ENCODE measurements at regions not wholly inside any gene's neighbourhood (a gene's known extent, or its start where the extent isn't known, plus 50 kb on each side); places are given as distances from the start of the nearest gene placed in this dataset.
"Not testable (repeated sequence)": the region's sequence is repeated elsewhere in the genome, so short reads cannot be mapped to it uniquely, and the experiment has no call there.

- H4K91ac ChIP-seq (replicated peaks; ENCODE audit: insufficient read length, low read length); H2AK5ac ChIP-seq (ENCODE audit: low read depth, low read length); H2BK120ac ChIP-seq (replicated peaks; ENCODE audit: low read depth, low read length); FAIRE-seq; H3K27ac ChIP-seq (ENCODE audit: low read depth, low read length); H3K18ac ChIP-seq (ENCODE audit: extremely low read depth, low read length); H3K56ac ChIP-seq (replicated peaks; ENCODE audit: insufficient read length, low read depth, low read length); H3K36me3 ChIP-seq (ENCODE audit: control insufficient read depth in 2 of 4, insufficient read depth in 4 of 4, low read length in 3 of 4); H3K9me3 ChIP-seq (ENCODE audit: insufficient read depth in 2 of 2, low read depth in 1 of 2, low read length in 1 of 2); H3K79me1 ChIP-seq (ENCODE audit: low read depth, low read length); H2BK15ac ChIP-seq (ENCODE audit: low read length); H3K9ac ChIP-seq (replicated peaks in 1 of 4; ENCODE audit: extremely low read depth in 1 of 4, low read depth in 3 of 4, low read length in 3 of 4); H3K27me3 ChIP-seq (replicated peaks in 1 of 4; ENCODE audit: control insufficient read depth in 3 of 4, extremely low read depth in 1 of 4, insufficient read depth in 3 of 4, low read length in 3 of 4); H3K23me2 ChIP-seq (ENCODE audit: low read depth, low read length); H3K4me1 ChIP-seq (replicated peaks in 1 of 4; ENCODE audit: control insufficient read depth in 3 of 4, insufficient read depth in 4 of 4, low read length in 3 of 4); H2BK20ac ChIP-seq (ENCODE audit: low read length); DNase-seq (ENCODE audit: low read depth in 1 of 2, low spot score in 2 of 2); H4K5ac ChIP-seq (ENCODE audit: insufficient read length, low read depth, low read length); H2BK5ac ChIP-seq (ENCODE audit: low read depth, low read length); H3K4me2 ChIP-seq (ENCODE audit: insufficient read depth in 1 of 2, low read depth in 2 of 2, low read length in 2 of 2); CTCF ChIA-PET (ENCODE audit: partially characterized antibody); H3K23ac ChIP-seq (ENCODE audit: insufficient read length); H3K79me2 ChIP-seq (ENCODE audit: control insufficient read depth in 1 of 2, insufficient read depth in 2 of 2, low read length in 2 of 2); H3K4me3 ChIP-seq (ENCODE audit: extremely low read depth in 1 of 4, insufficient read depth in 2 of 4, low read depth in 3 of 4, low read length in 4 of 4); H2BK12ac ChIP-seq (ENCODE audit: low read depth, low read length); POLR2A ChIA-PET (ENCODE audit: partially characterized antibody); H4K20me1 ChIP-seq (replicated peaks in 1 of 2; ENCODE audit: control insufficient read depth in 1 of 2, insufficient read depth in 2 of 2, low read length in 2 of 2); H2AFZ ChIP-seq (ENCODE audit: low read length); H3K4ac ChIP-seq (replicated peaks; ENCODE audit: insufficient read length, low read depth, low read length); H4K8ac ChIP-seq (ENCODE audit: extremely low read depth, insufficient read depth, low read length); H3K14ac ChIP-seq (ENCODE audit: insufficient read length): not testable (repeated sequence)
- WGBS, 2 experiments (ENCODE audit: extremely low coverage in 1 of 2, insufficient coverage in 1 of 2, insufficient read length in 1 of 2, insufficient replicate concordance in 2 of 2, low coverage in 1 of 2, low lambda C conversion rate in 2 of 2, missing lambda C conversion rate in 1 of 2) = 82% methylated on average over 5 of the region's 5 CpGs; no CpG with 5 or more reads in 1 of the 2 experiments
These were observed 191.1 kb downstream of the NPIPA7 start for GRCh38 chr16:16570055-16570454.

GRCh38 chr16:16570874-16571273 lies 191.9 kb downstream of the NPIPA7 start:
- H3K14ac ChIP-seq (ENCODE audit: insufficient read length); H2BK5ac ChIP-seq (ENCODE audit: low read depth, low read length); H3K23me2 ChIP-seq (ENCODE audit: low read depth, low read length); H3K4me3 ChIP-seq (ENCODE audit: extremely low read depth in 1 of 4, insufficient read depth in 2 of 4, low read depth in 3 of 4, low read length in 4 of 4); CTCF ChIA-PET (ENCODE audit: partially characterized antibody); H3K9ac ChIP-seq (replicated peaks in 1 of 4; ENCODE audit: extremely low read depth in 1 of 4, low read depth in 3 of 4, low read length in 3 of 4); H2AK5ac ChIP-seq (ENCODE audit: low read depth, low read length); H3K4me1 ChIP-seq (replicated peaks in 1 of 4; ENCODE audit: control insufficient read depth in 3 of 4, insufficient read depth in 4 of 4, low read length in 3 of 4); H3K9me3 ChIP-seq (ENCODE audit: insufficient read depth in 2 of 2, low read depth in 1 of 2, low read length in 1 of 2); H3K79me1 ChIP-seq (ENCODE audit: low read depth, low read length); H3K36me3 ChIP-seq (ENCODE audit: control insufficient read depth in 2 of 4, insufficient read depth in 4 of 4, low read length in 3 of 4); H4K8ac ChIP-seq (ENCODE audit: extremely low read depth, insufficient read depth, low read length); H2AFZ ChIP-seq (ENCODE audit: low read length); H2BK120ac ChIP-seq (replicated peaks; ENCODE audit: low read depth, low read length); H3K79me2 ChIP-seq (ENCODE audit: control insufficient read depth in 1 of 2, insufficient read depth in 2 of 2, low read length in 2 of 2); H3K18ac ChIP-seq (ENCODE audit: extremely low read depth, low read length); H2BK12ac ChIP-seq (ENCODE audit: low read depth, low read length); H3K23ac ChIP-seq (ENCODE audit: insufficient read length); H4K5ac ChIP-seq (ENCODE audit: insufficient read length, low read depth, low read length); FAIRE-seq; H3K56ac ChIP-seq (replicated peaks; ENCODE audit: insufficient read length, low read depth, low read length); H4K20me1 ChIP-seq (replicated peaks in 1 of 2; ENCODE audit: control insufficient read depth in 1 of 2, insufficient read depth in 2 of 2, low read length in 2 of 2); DNase-seq (ENCODE audit: low read depth in 1 of 2, low spot score in 2 of 2); POLR2A ChIA-PET (ENCODE audit: partially characterized antibody); H3K27ac ChIP-seq (ENCODE audit: low read depth, low read length); H3K4ac ChIP-seq (replicated peaks; ENCODE audit: insufficient read length, low read depth, low read length); H3K4me2 ChIP-seq (ENCODE audit: insufficient read depth in 1 of 2, low read depth in 2 of 2, low read length in 2 of 2); H2BK20ac ChIP-seq (ENCODE audit: low read length); H4K91ac ChIP-seq (replicated peaks; ENCODE audit: insufficient read length, low read length); H3K27me3 ChIP-seq (replicated peaks in 1 of 4; ENCODE audit: control insufficient read depth in 3 of 4, extremely low read depth in 1 of 4, insufficient read depth in 3 of 4, low read length in 3 of 4); H2BK15ac ChIP-seq (ENCODE audit: low read length): not testable (repeated sequence)
- whole genome bisulfite sequencing, 2 experiments (ENCODE audit: extremely low coverage in 1 of 2, insufficient coverage in 1 of 2, insufficient read length in 1 of 2, insufficient replicate concordance in 2 of 2, low coverage in 1 of 2, low lambda C conversion rate in 2 of 2, missing lambda C conversion rate in 1 of 2) = 73% methylated on average over 2 of the region's 2 CpGs; no CpG with 5 or more reads in 1 of the 2 experiments

All from H1 (cell line).